Ascending aorta (tissue), 2 donors: ENCODE measurements at regions not wholly inside any gene's neighbourhood (a gene's known extent, or its start where the extent isn't known, plus 50 kb on each side); places are given as distances from the start of the nearest gene placed in this dataset.

Experiments
- DNase-seq, 2 donors: peaks; one replicate each; pipeline ENCODE4 v3.0.0-alpha.2; 2019; ENCODE audit warnings: low spot score in 2 of 2
- H3K27ac ChIP-seq, 2 donors: fragments of 200-600 bp; sonication (generic); one replicate each; pipeline ENCODE4 v1.5.1; 2016 to 2017; ENCODE audit warnings: mild to moderate bottlenecking in 1 of 2
- H3K27me3 ChIP-seq: fragments of 200-600 bp; sonication (generic); one replicate; pipeline ENCODE4 v1.5.1; 2017
- H3K36me3 ChIP-seq, 2 donors: fragments of 200-600 bp; sonication (generic); one replicate each; pipeline ENCODE4 v1.5.1; 2016
- H3K4me1 ChIP-seq, 2 donors: fragments of 200-600 bp; sonication (generic); one replicate each; pipeline ENCODE4 v1.5.1; 2016 to 2017; ENCODE audit warnings: mild to moderate bottlenecking in 1 of 2
- H3K4me3 ChIP-seq, 2 donors: fragments of 200-600 bp; sonication (generic); one replicate each; pipeline ENCODE4 v1.5.1; 2016 to 2017; ENCODE audit warnings: mild to moderate bottlenecking in 1 of 2
- H3K9me3 ChIP-seq, 2 donors: fragments of 200-600 bp; sonication (generic); one replicate each; pipeline ENCODE4 v1.5.1; 2016
- intact Hi-C: fragments of 100-400 bp; cut with DNase I; formaldehyde crosslinking; loops from one replicate; pipeline ENCODE4 v1.15.1; 2023
- TF ChIP-seq, protein P1 (sequence below), 3 experiments: fragments of 200-600 bp in 2 of 3; fragments of 450-650 bp in 1 of 3; sonication (generic) in 2 of 3; IDR thresholded peaks; one replicate each; pipeline ENCODE4 v1.5.1; 2016 to 2019; ENCODE audit warnings: antibody characterized with exemption in 3 of 3, mild to moderate bottlenecking in 1 of 3, moderate library complexity in 1 of 3

DNA sequence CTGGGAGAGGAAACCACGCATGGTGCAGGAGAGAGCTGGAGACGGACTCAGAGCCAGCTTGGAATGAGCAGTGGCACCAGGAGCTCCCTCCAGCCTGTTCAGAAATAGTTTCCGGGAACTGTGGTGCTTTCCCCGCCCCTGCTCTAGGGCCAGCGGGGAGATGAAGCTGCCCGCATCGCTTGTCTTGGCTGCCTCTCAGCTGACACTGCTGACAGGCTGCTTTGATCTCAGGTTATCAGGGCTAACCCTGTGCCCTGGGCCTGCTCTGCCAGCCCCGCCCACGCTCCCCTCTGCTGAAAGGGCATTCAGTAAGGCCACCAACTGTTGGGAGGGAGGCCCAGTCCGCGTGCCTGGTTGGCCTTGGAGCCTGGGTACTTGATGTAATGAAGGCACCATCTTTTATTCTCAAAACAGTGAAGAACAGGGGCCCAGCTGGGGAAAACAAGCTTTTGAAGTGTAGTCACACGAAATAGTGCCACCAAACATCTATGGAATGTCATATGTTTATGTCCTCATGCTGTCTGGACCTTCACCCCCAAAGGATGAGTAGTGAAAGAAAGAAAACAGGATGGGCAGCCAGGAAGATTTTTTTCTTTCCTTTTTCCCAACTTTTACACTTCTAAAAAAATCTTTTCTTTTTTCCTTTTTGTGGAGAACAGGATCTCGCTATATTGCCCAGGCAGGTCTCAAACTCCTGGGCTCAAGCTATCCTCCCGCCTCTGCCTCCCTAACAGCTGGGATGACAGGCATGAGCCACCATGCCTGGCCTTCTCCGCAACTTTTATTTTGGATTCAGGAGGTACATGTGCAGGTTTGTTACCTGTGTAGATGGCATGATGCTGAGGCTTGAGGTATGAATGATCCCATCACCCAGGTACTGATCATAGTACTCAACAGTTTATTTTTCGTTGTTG, 115.9 kb upstream of the TBX3 start:
- Histone ChIP-seq H3K4me3 (no peak overlapping the region), H3K27ac (no peak overlapping the region), H3K9me3 (no peaks in the 10 kb centered on the region), H3K27me3 (no peaks in the 10 kb centered on the region), H3K4me1 (no peaks in the 10 kb centered on the region), H3K36me3 (no peaks in the 10 kb centered on the region)
- DNase-seq, result no peak
- intact Hi-C loops, result no loop called here
- TF ChIP-seq, protein P1, sequence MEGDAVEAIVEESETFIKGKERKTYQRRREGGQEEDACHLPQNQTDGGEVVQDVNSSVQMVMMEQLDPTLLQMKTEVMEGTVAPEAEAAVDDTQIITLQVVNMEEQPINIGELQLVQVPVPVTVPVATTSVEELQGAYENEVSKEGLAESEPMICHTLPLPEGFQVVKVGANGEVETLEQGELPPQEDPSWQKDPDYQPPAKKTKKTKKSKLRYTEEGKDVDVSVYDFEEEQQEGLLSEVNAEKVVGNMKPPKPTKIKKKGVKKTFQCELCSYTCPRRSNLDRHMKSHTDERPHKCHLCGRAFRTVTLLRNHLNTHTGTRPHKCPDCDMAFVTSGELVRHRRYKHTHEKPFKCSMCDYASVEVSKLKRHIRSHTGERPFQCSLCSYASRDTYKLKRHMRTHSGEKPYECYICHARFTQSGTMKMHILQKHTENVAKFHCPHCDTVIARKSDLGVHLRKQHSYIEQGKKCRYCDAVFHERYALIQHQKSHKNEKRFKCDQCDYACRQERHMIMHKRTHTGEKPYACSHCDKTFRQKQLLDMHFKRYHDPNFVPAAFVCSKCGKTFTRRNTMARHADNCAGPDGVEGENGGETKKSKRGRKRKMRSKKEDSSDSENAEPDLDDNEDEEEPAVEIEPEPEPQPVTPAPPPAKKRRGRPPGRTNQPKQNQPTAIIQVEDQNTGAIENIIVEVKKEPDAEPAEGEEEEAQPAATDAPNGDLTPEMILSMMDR (IDR thresholded peaks at IDR 0.05), result no peak

DNA sequence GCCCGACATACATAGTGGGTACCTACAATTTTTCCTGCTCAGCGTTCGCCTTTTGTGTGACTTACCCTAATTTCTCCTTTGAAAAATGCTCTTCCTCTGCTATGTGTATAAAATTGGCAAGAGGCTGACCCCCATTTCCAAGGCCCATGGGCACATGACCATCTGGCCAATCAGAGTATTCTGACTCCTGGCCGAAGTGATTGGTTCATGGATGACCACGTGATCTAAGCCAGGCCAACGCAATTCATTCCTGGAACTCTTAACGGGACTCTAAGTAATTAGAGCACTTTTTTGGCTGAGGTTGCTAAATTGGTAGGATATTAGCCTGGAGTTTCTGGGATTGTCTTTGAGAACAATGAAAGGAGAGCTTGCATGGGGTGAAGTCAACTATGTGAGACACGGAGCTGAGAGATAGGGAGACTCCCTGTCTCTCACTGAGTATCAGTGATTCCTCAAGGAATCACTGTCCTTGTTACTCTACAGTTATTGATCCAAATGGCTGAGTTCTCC, 110.1 kb upstream of the TBX3 start:
- TF ChIP-seq, protein P1 (IDR thresholded peaks at IDR 0.05), result no peak
- intact Hi-C loops, result no loop called here
- no peak for DNase-seq
- Histone ChIP-seq H3K27ac (no peak overlapping the region), H3K9me3 (no peaks in the 10 kb centered on the region), H3K4me3 (no peak overlapping the region), H3K4me1 (no peaks in the 10 kb centered on the region), H3K36me3 (no peaks in the 10 kb centered on the region), H3K27me3 (no peaks in the 10 kb centered on the region)

DNA sequence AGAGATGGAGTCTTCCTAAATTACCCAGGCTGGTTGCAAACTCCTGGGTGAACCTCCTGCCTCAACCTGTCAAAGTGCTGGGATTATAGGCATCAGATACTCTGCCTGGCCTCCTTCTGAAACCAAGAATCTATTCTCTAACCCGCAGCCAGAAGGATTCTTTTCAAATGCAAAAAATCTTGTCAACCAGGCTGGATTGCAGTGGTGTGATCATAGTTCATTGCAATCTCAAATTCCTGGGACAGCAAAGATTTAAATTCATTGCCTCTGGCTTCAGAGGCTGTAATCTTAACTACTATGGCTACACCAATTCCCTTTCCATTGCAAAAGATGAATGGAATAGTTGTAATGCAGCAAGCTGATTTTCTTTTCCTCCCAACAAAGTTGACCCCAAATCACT, 106.3 kb upstream of the TBX3 start:
- intact Hi-C loops, result no loop called here
- H3K9me3 ChIP-seq, result no peaks in the 10 kb centered on the region
- H3K27me3 ChIP-seq, result no peaks in the 10 kb centered on the region
- TF ChIP-seq, protein P1 (IDR thresholded peaks at IDR 0.05), result no peak
- H3K4me3 ChIP-seq, result no peak overlapping the region
- H3K27ac ChIP-seq, result no peak overlapping the region
- no peak for DNase-seq
- H3K4me1 ChIP-seq, result no peaks in the 10 kb centered on the region
- no peaks in the 10 kb centered on the region for H3K36me3 ChIP-seq

DNA sequence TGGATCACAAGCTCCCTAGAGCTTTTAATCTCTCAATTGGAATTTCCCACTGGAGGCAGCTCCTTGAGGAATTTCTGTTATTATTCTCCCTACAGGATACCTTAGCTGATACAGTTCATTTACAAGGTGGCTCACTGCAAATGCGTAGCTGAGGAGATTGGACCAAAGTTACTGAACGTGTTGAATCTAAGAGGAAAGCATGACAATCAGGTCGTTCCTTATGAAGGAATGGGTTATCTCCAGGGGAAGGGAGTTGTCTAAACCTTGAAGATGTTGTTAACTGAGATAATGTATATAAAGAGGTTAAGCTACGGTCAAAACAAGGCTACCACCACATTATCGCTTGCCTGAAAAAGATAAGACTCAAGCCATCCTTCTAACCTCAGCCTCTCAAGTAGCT, 105.8 kb upstream of the TBX3 start:
- TF ChIP-seq, protein P1 (IDR thresholded peaks at IDR 0.05), result no peak
- intact Hi-C loops, result no loop called here
- H3K27ac ChIP-seq, result no peak overlapping the region

DNA sequence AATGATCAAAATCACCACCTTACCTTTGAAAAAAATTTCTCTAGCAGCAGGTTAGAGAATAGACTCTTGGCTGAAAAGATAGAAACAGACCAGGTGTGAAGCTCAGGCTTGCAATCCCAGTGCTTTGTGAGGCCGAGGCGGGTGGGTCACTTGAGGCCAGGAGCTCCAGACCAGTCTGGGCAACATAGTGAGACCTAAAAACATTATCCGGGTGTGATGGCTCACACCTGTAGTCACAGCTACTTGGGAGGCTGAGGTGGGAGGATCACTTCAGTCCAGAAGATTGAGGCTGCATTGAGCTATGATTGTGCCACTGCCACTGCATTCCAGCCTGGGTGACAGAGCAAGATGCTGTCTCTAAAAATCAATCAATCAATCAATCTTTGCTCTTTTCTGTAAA, 105.3 kb upstream of the TBX3 start:
- no peak overlapping the region for H3K27ac ChIP-seq
- TF ChIP-seq, protein P1 (IDR thresholded peaks at IDR 0.05), result no peak
- no peaks in the 10 kb centered on the region for H3K36me3 ChIP-seq
- H3K9me3 ChIP-seq, result no peaks in the 10 kb centered on the region
- no peak overlapping the region for H3K4me3 ChIP-seq
- no peaks in the 10 kb centered on the region for H3K27me3 ChIP-seq
- H3K4me1 ChIP-seq, result no peaks in the 10 kb centered on the region
- no peak for DNase-seq
- intact Hi-C loops, result no loop called here

More for the DNA sequence above, 105.8 kb upstream of the TBX3 start:
- H3K4me1 ChIP-seq, result no peaks in the 10 kb centered on the region
- no peaks in the 10 kb centered on the region for H3K27me3 ChIP-seq
- H3K4me3 ChIP-seq, result no peak overlapping the region
- no peaks in the 10 kb centered on the region for H3K9me3 ChIP-seq
- DNase-seq, result no peak
- H3K36me3 ChIP-seq, result no peaks in the 10 kb centered on the region
